HCT116 (cell line): ENCODE measurements at regions not wholly inside any gene's neighbourhood (a gene's known extent, or its start where the extent isn't known, plus 50 kb on each side); places are given as distances from the start of the nearest gene placed in this dataset.
"Not testable (repeated sequence)": the region's sequence is repeated elsewhere in the genome, so short reads cannot be mapped to it uniquely, and the experiment has no call there.

Source experiments
- ATAC-seq: fragments of 200-7000 bp; cut with Tn5 transposase; 2 replicates; pipeline ENCODE4 v1.9.1; 2020; ENCODE audit warnings: mild to moderate bottlenecking, moderate library complexity
- BruUV-seq: library from RNA; stranded (reverse); fragments of 400-500 nt; replicated peaks from 2 replicates; lab custom pipeline; 2021; lab: Mats Ljungman, UMichigan
- CTCF ChIA-PET: fragments of 300-600 bp; sonication (Branson Sonifier 250); formaldehyde crosslinking; loops from one replicate; lab custom pipeline; 2021; ENCODE audit warnings: antibody characterized with exemption; lab: Charles Lee
- POLR2A ChIA-PET: fragments of 300-600, 350-600 bp; sonication (Branson Sonifier 250); formaldehyde crosslinking; loops from one replicate; lab custom pipeline; 2021; ENCODE audit warnings: antibody characterized with exemption; lab: Charles Lee
- RAD21 ChIA-PET, 2 experiments: fragments of 300-600 bp; sonication (Branson Sonifier 250); formaldehyde crosslinking; loops; one replicate each; lab custom pipeline; 2023; ENCODE audit warnings: low total read pairs in 2 of 2; ENCODE audit not compliant: uncharacterized antibody in 2 of 2, unreplicated experiment in 2 of 2, low non-redundant PET in 1 of 2; lab: Charles Lee
- DNase-seq: peaks from one replicate; pipeline ENCODE4 v3.0.0-alpha.2; 2010; ENCODE audit warnings: low read depth, low spot score
- H2AFZ ChIP-seq: fragments of 200-600 bp; shearing (Covaris generic), sonication (generic); 2 replicates; pipeline ENCODE4 v1.6.1; 2017; ENCODE audit warnings: low read depth, mixed run types, mixed read lengths, antibody characterized with exemption, low read length; ENCODE audit not compliant: poor library complexity, severe bottlenecking
- H3K27ac ChIP-seq: 2 replicates; pipeline ENCODE4 v1.5.1; 2012; ENCODE audit warnings: low read depth, low read length
- H3K27me3 ChIP-seq: fragments of 200-600 bp; sonication (generic); 2 replicates; pipeline ENCODE4 v1.6.1; 2016; ENCODE audit warnings: mixed run types, low read length, mixed read lengths; ENCODE audit not compliant: insufficient read depth
- H3K36me3 ChIP-seq, 2 experiments: fragments of 200-500 bp in 1 of 2; fragments of 200-600 bp in 1 of 2; sonication (Bioruptor generic) in 1 of 2; sonication (generic) in 1 of 2; 2 replicates each; pipeline versions ENCODE4 v1.5.1 to v1.6.1; 2014 to 2016; ENCODE audit warnings: low read length in 2 of 2, inconsistent platforms in 1 of 2, mixed read lengths in 1 of 2, mixed run types in 1 of 2; ENCODE audit not compliant: insufficient read depth in 2 of 2, control insufficient read depth in 1 of 2
- H3K4me1 ChIP-seq, 2 experiments: fragments of 200-600 bp in 1 of 2; sonication (generic) in 1 of 2; 2 replicates each; pipeline versions ENCODE4 v1.5.1 to v1.6.1; 2012 to 2017; ENCODE audit warnings: low read length in 2 of 2, inconsistent platforms in 1 of 2, mild to moderate bottlenecking in 1 of 2, mixed read lengths in 1 of 2, mixed run types in 1 of 2, moderate library complexity in 1 of 2; ENCODE audit not compliant: insufficient read depth in 2 of 2, control insufficient read depth in 1 of 2
- H3K4me2 ChIP-seq: fragments of 200-600 bp; sonication (generic); 2 replicates; pipeline ENCODE4 v1.6.1; 2017; ENCODE audit warnings: mixed run types, low read length, mixed read lengths
- H3K4me3 ChIP-seq, 2 experiments: fragments of 200-600 bp in 1 of 2; sonication (generic) in 1 of 2; replicated peaks in 1 of 2; 2 replicates each; pipeline ENCODE4 v1.5.1; 2011 to 2016; ENCODE audit warnings: low read length in 2 of 2, control low read depth in 1 of 2, low read depth in 1 of 2, mild to moderate bottlenecking in 1 of 2, mixed read lengths in 1 of 2, mixed run types in 1 of 2
- H3K79me2 ChIP-seq: fragments of 200-600 bp; sonication (generic); 2 replicates; pipeline ENCODE4 v1.6.1; 2017; ENCODE audit warnings: mild to moderate bottlenecking, mixed run types, low read length, moderate library complexity, mixed read lengths; ENCODE audit not compliant: insufficient read depth
- H3K9ac ChIP-seq: fragments of 200-600 bp; sonication (generic); 2 replicates; pipeline ENCODE4 v1.6.1; 2016; ENCODE audit warnings: low read length, mixed read lengths
- H3K9me2 ChIP-seq: fragments of 200-600 bp; sonication (generic), shearing (Covaris generic); 2 replicates; pipeline ENCODE4 v1.6.1; 2017; ENCODE audit warnings: mixed run types, mild to moderate bottlenecking, moderate library complexity; ENCODE audit not compliant: insufficient read depth
- H3K9me3 ChIP-seq, 2 experiments: fragments of 200-500 bp in 1 of 2; fragments of 200-600 bp in 1 of 2; sonication (Bioruptor generic) in 1 of 2; sonication (generic) in 1 of 2; 2 replicates each; pipeline ENCODE4 v1.6.1; 2014 to 2017; ENCODE audit warnings: low read length in 2 of 2, mixed read lengths in 2 of 2, inconsistent platforms in 1 of 2, low read depth in 1 of 2, mild to moderate bottlenecking in 1 of 2, mixed run types in 1 of 2, moderate library complexity in 1 of 2; ENCODE audit not compliant: control insufficient read depth in 1 of 2, insufficient read depth in 1 of 2
- H4K20me1 ChIP-seq: fragments of 200-600 bp; sonication (generic), shearing (Covaris generic); 2 replicates; pipeline ENCODE4 v1.6.1; 2017; ENCODE audit warnings: mixed run types, mild to moderate bottlenecking, moderate library complexity; ENCODE audit not compliant: insufficient read depth
- CBX3 ChIP-seq: IDR thresholded peaks from 2 replicates; pipeline ENCODE4 v1.6.1; 2012; ENCODE audit warnings: low read depth
- EGR1 ChIP-seq: IDR thresholded peaks from 2 replicates; pipeline ENCODE4 v1.6.1; 2012; ENCODE audit warnings: low read depth
- ELF1 ChIP-seq: IDR thresholded peaks from 2 replicates; pipeline ENCODE4 v1.6.1; 2012; ENCODE audit warnings: low read depth, borderline replicate concordance
- FOSL1 ChIP-seq: IDR thresholded peaks from 2 replicates; pipeline ENCODE4 v1.6.1; 2012; ENCODE audit warnings: low read depth
- JUND ChIP-seq: IDR thresholded peaks from 2 replicates; pipeline ENCODE4 v1.6.1; 2012
- MAX ChIP-seq: IDR thresholded peaks from 2 replicates; pipeline ENCODE4 v1.6.1; 2012
- POLR2AphosphoS5 ChIP-seq: IDR thresholded peaks from 2 replicates; pipeline ENCODE4 v1.6.1; 2011; ENCODE audit warnings: mild to moderate bottlenecking, low read depth, low read length, moderate library complexity
- REST ChIP-seq: IDR thresholded peaks from 2 replicates; pipeline ENCODE4 v1.6.1; 2012; ENCODE audit warnings: low read depth
- SP1 ChIP-seq: IDR thresholded peaks from 2 replicates; pipeline ENCODE4 v1.6.1; 2012; ENCODE audit warnings: low read depth
- YY1 ChIP-seq: IDR thresholded peaks from 2 replicates; pipeline ENCODE4 v1.6.1; 2011; ENCODE audit warnings: low read length, low read depth, moderate library complexity, mild to moderate bottlenecking; ENCODE audit not compliant: insufficient replicate concordance; ENCODE audit errors: extremely low read depth
- intact Hi-C: fragments of 100-400 bp; cut with micrococcal nuclease; formaldehyde crosslinking; loops from 2 replicates; pipeline ENCODE4 v1.10.0; 2022

GRCh38 chr5:115691814-115692213, 66.0 kb upstream of the TMED7 start:
- H2AFZ ChIP-seq, H3K4me2 ChIP-seq, H3K9me2 ChIP-seq, H3K79me2 ChIP-seq, H3K36me3 ChIP-seq, BruUV-seq, H3K27ac ChIP-seq, DNase-seq, H4K20me1 ChIP-seq, H3K9ac ChIP-seq, ATAC-seq, POLR2A ChIA-PET, H3K4me3 ChIP-seq, intact Hi-C loops, CTCF ChIA-PET, H3K27me3 ChIP-seq, H3K9me3 ChIP-seq, RAD21 ChIA-PET, H3K4me1 ChIP-seq: not testable (repeated sequence)

GRCh38 chr5:115686738-115687074, 60.9 kb upstream of the TMED7 start:
- H4K20me1 ChIP-seq: no peaks in the 10 kb centered on the region
- H3K4me3 ChIP-seq: no peak overlapping the region
- H3K4me2 ChIP-seq: no peak overlapping the region
- H3K9me3 ChIP-seq: no peaks in the 10 kb centered on the region
- H3K9me2 ChIP-seq: peaks cover 4% of the 10 kb centered on the region; the same call in 1 of the 2 replicates
- no peaks in the 10 kb centered on the region for H3K4me1 ChIP-seq
- RAD21 ChIA-PET: no interaction called here
- CTCF ChIA-PET: no interaction called here
- DNase-seq (no peak), ATAC-seq (no peak)
- no peak overlapping the region for H3K27ac ChIP-seq
- no peak overlapping the region for H3K9ac ChIP-seq
- no peak for TF ChIP-seq JUND
- TF ChIP-seq SP1: no peak
- no peak for TF ChIP-seq REST
- TF ChIP-seq ELF1: no peak
- TF ChIP-seq MAX: no peak
- no peak for TF ChIP-seq EGR1
- no peak for TF ChIP-seq FOSL1
- TF ChIP-seq CBX3: no peak
- TF ChIP-seq POLR2AphosphoS5: no peak
- TF ChIP-seq YY1: no peak
- BruUV-seq: no TSS peak
- no peaks in the 10 kb centered on the region for H3K36me3 ChIP-seq
- intact Hi-C loops: no loop called here
- H3K27me3 ChIP-seq: no peaks in the 10 kb centered on the region
- H3K79me2 ChIP-seq: no peaks in the 10 kb centered on the region
- no peak overlapping the region for H2AFZ ChIP-seq
- POLR2A ChIA-PET: no interaction called here
